Activated naive CD4-positive, alpha-beta T cell treated with anti-CD3 and anti-CD28 coated beads for 36 hours (primary cell): ENCODE measurements at regions not wholly inside any gene's neighbourhood (a gene's known extent, or its start where the extent isn't known, plus 50 kb on each side); places are given as distances from the start of the nearest gene placed in this dataset.

Source experiments
- CTCF ChIA-PET: fragments of 350-600 bp; sonication (Branson Sonifier 250); formaldehyde crosslinking; loops from one replicate; lab custom pipeline; 2021; ENCODE audit warnings: antibody characterized with exemption; lab: Charles Lee
- DNase-seq: peaks from one replicate; pipeline ENCODE4 v3.0.0-alpha.2; 2020
- H3K27ac Mint-ChIP-seq: one replicate; pipeline ENCODE4 v1.8.0; 2021; ENCODE audit warnings: mild to moderate bottlenecking, mixed read lengths
- H3K27me3 Mint-ChIP-seq: one replicate; pipeline ENCODE4 v1.8.0; 2021; ENCODE audit warnings: low read depth, mixed read lengths
- H3K36me3 Mint-ChIP-seq: one replicate; pipeline ENCODE4 v1.8.0; 2021; ENCODE audit warnings: low read depth, mixed read lengths
- H3K4me1 Mint-ChIP-seq: one replicate; pipeline ENCODE4 v1.8.0; 2021; ENCODE audit warnings: low read depth, mixed read lengths
- H3K4me3 Mint-ChIP-seq: one replicate; pipeline ENCODE4 v1.8.0; 2021; ENCODE audit warnings: mild to moderate bottlenecking, moderate library complexity, mixed read lengths
- H3K9me3 Mint-ChIP-seq: one replicate; pipeline ENCODE4 v1.8.0; 2021; ENCODE audit warnings: mixed read lengths
- intact Hi-C: fragments of 100-400 bp; cut with micrococcal nuclease; formaldehyde crosslinking; loops from one replicate; pipeline ENCODE4 v1.15.1; 2023

- CTCF ChIA-PET, result no interaction called here
- no peak overlapping the region for H3K4me3 Mint-ChIP-seq
- no peak for DNase-seq
- intact Hi-C loops, result no loop called here
- H3K27me3 Mint-ChIP-seq, result peaks cover 2% of the 10 kb centered on the region
- no peaks in the 10 kb centered on the region for H3K36me3 Mint-ChIP-seq
- peaks cover 2% of the 10 kb centered on the region for H3K9me3 Mint-ChIP-seq
- H3K4me1 Mint-ChIP-seq, result no peaks in the 10 kb centered on the region
- H3K27ac Mint-ChIP-seq, result no peak overlapping the region
Measured at GRCh38 chr7:113825832-113826231, 93.0 kb downstream of the PPP1R3A start.

GRCh38 chr7:113824117-113824823 is 94.5 kb downstream of the PPP1R3A start:
- CTCF ChIA-PET, result no interaction called here
- H3K36me3 Mint-ChIP-seq, result no peaks in the 10 kb centered on the region
- intact Hi-C loops, result no loop called here
- DNase-seq, result no peak
- peaks cover 2% of the 10 kb centered on the region for H3K27me3 Mint-ChIP-seq
- H3K4me1 Mint-ChIP-seq, result no peaks in the 10 kb centered on the region
- H3K9me3 Mint-ChIP-seq, result no peaks in the 10 kb centered on the region
- H3K27ac Mint-ChIP-seq, result no peak overlapping the region
- H3K4me3 Mint-ChIP-seq, result no peak overlapping the region

- CTCF ChIA-PET, result no interaction called here
- no peak for DNase-seq
- Mint-ChIP-seq H3K36me3 (no peaks in the 10 kb centered on the region), H3K27me3 (no peaks in the 10 kb centered on the region), H3K27ac (no peak overlapping the region), H3K9me3 (no peaks in the 10 kb centered on the region), H3K4me3 (no peak overlapping the region), H3K4me1 (no peaks in the 10 kb centered on the region)
- intact Hi-C loops, result no loop called here
Measured at GRCh38 chr7:113819474-113819873, 99.3 kb downstream of the PPP1R3A start.

- H3K27ac Mint-ChIP-seq, result no peak overlapping the region
- H3K9me3 Mint-ChIP-seq, result no peaks in the 10 kb centered on the region
- H3K4me1 Mint-ChIP-seq, result no peaks in the 10 kb centered on the region
- H3K4me3 Mint-ChIP-seq, result no peak overlapping the region
- no peaks in the 10 kb centered on the region for H3K36me3 Mint-ChIP-seq
- intact Hi-C loops, result no loop called here
- CTCF ChIA-PET, result no interaction called here
- H3K27me3 Mint-ChIP-seq, result no peaks in the 10 kb centered on the region
- no peak for DNase-seq
Measured at GRCh38 chr7:113816639-113817038, 102.2 kb downstream of the PPP1R3A start.

- H3K36me3 Mint-ChIP-seq, result no peaks in the 10 kb centered on the region
- no peaks in the 10 kb centered on the region for H3K4me1 Mint-ChIP-seq
Measured at GRCh38 chr7:113813471-113813870, 105.3 kb downstream of the PPP1R3A start.

GRCh38 chr7:113812591-113813255 is 106.1 kb downstream of the PPP1R3A start:
- CTCF ChIA-PET, result no interaction called here
- intact Hi-C loops, result no loop called here
- Mint-ChIP-seq H3K36me3 (no peaks in the 10 kb centered on the region), H3K27me3 (no peaks in the 10 kb centered on the region), H3K4me1 (no peaks in the 10 kb centered on the region), H3K27ac (no peak overlapping the region), H3K4me3 (no peak overlapping the region), H3K9me3 (no peaks in the 10 kb centered on the region)
- DNase-seq, result no peak

More at GRCh38 chr7:113813471-113813870, 105.3 kb downstream of the PPP1R3A start:
- H3K27ac Mint-ChIP-seq, result no peak overlapping the region
- H3K27me3 Mint-ChIP-seq, result no peaks in the 10 kb centered on the region
- DNase-seq, result no peak
- intact Hi-C loops, result no loop called here
- H3K4me3 Mint-ChIP-seq, result no peak overlapping the region
- no peaks in the 10 kb centered on the region for H3K9me3 Mint-ChIP-seq
- CTCF ChIA-PET, result no interaction called here

- Mint-ChIP-seq H3K9me3 (no peaks in the 10 kb centered on the region), H3K27ac (no peak overlapping the region), H3K4me3 (no peak overlapping the region), H3K27me3 (no peaks in the 10 kb centered on the region), H3K36me3 (no peaks in the 10 kb centered on the region), H3K4me1 (no peaks in the 10 kb centered on the region)
- DNase-seq, result no peak
- intact Hi-C loops, result no loop called here
- CTCF ChIA-PET, result no interaction called here
Measured at GRCh38 chr7:113810080-113810744, 108.6 kb downstream of the PPP1R3A start.

- Mint-ChIP-seq H3K27ac (no peak overlapping the region), H3K36me3 (no peaks in the 10 kb centered on the region), H3K4me1 (no peaks in the 10 kb centered on the region), H3K27me3 (no peaks in the 10 kb centered on the region), H3K9me3 (no peaks in the 10 kb centered on the region), H3K4me3 (no peak overlapping the region)
- no peak for DNase-seq
- CTCF ChIA-PET, result no interaction called here
- intact Hi-C loops, result no loop called here
Measured at GRCh38 chr7:113809581-113809980, 109.2 kb downstream of the PPP1R3A start.

GRCh38 chr7:113806633-113807327 is 112.0 kb downstream of the PPP1R3A start:
- no peaks in the 10 kb centered on the region for H3K36me3 Mint-ChIP-seq
- intact Hi-C loops, result no loop called here
- H3K4me1 Mint-ChIP-seq, result no peaks in the 10 kb centered on the region
- no peak overlapping the region for H3K27ac Mint-ChIP-seq
- no peak for DNase-seq
- H3K4me3 Mint-ChIP-seq, result no peak overlapping the region
- H3K9me3 Mint-ChIP-seq, result no peaks in the 10 kb centered on the region
- H3K27me3 Mint-ChIP-seq, result peaks cover 2% of the 10 kb centered on the region
- CTCF ChIA-PET, result interaction anchor here (0.8 kb wide), 1 partner anchor 316 kb away, joined by 3 read pairs; no protein-coding TSS in a partner anchor

GRCh38 chr7:113805976-113806375 is 112.8 kb downstream of the PPP1R3A start:
- CTCF ChIA-PET, result interaction anchor here (0.7 kb wide), 1 partner anchor 139 kb away, joined by 3 read pairs; no protein-coding TSS in a partner anchor
- peaks cover 2% of the 10 kb centered on the region for H3K27me3 Mint-ChIP-seq
- no peaks in the 10 kb centered on the region for H3K4me1 Mint-ChIP-seq
- H3K27ac Mint-ChIP-seq, result no peak overlapping the region
- no peak for DNase-seq
- no peaks in the 10 kb centered on the region for H3K9me3 Mint-ChIP-seq
- no peak overlapping the region for H3K4me3 Mint-ChIP-seq
- intact Hi-C loops, result no loop called here
- no peaks in the 10 kb centered on the region for H3K36me3 Mint-ChIP-seq

GRCh38 chr7:113804475-113805095 is 114.2 kb downstream of the PPP1R3A start:
- Mint-ChIP-seq H3K27me3 (peaks cover 2% of the 10 kb centered on the region), H3K9me3 (no peaks in the 10 kb centered on the region), H3K4me1 (no peaks in the 10 kb centered on the region), H3K4me3 (no peak overlapping the region), H3K36me3 (no peaks in the 10 kb centered on the region), H3K27ac (no peak overlapping the region)
- intact Hi-C loops, result no loop called here
- CTCF ChIA-PET, result interaction anchor here (0.6 kb wide), 1 partner anchor 744 kb away, joined by 4 read pairs; no protein-coding TSS in a partner anchor
- DNase-seq, result no peak

GRCh38 chr7:113801751-113802150 is 117.1 kb downstream of the PPP1R3A start:
- Mint-ChIP-seq H3K27ac (no peak overlapping the region), H3K9me3 (no peaks in the 10 kb centered on the region), H3K4me1 (no peaks in the 10 kb centered on the region), H3K4me3 (no peak overlapping the region), H3K27me3 (peaks cover 2% of the 10 kb centered on the region), H3K36me3 (no peaks in the 10 kb centered on the region)
- no peak for DNase-seq
- intact Hi-C loops, result no loop called here
- CTCF ChIA-PET, result no interaction called here
